MM.1S (cell line): ENCODE measurements at regions not wholly inside any gene's neighbourhood (a gene's known extent, or its start where the extent isn't known, plus 50 kb on each side); places are given as distances from the start of the nearest gene placed in this dataset.

Experiments
- EZH2 ChIP-seq: fragments of 300-600 bp; sonication (generic); optimal IDR thresholded peaks from 2 replicates; pipeline ENCODE3; 2017; ENCODE audit warnings: low read depth, mild to moderate bottlenecking, antibody characterized with exemption, low read length, mixed read lengths
- EZH2phosphoT487 ChIP-seq: fragments of 300-600 bp; sonication (generic); IDR thresholded peaks from 2 replicates; pipeline ENCODE4 v1.6.1; 2018; ENCODE audit warnings: antibody characterized with exemption, low read length
- TF ChIP-seq, protein P1 (sequence below): fragments of 300-600 bp; sonication (generic); IDR thresholded peaks from 2 replicates; pipeline ENCODE4 v1.5.1; 2016; ENCODE audit warnings: antibody characterized with exemption, low read length, mixed read lengths

DNA sequence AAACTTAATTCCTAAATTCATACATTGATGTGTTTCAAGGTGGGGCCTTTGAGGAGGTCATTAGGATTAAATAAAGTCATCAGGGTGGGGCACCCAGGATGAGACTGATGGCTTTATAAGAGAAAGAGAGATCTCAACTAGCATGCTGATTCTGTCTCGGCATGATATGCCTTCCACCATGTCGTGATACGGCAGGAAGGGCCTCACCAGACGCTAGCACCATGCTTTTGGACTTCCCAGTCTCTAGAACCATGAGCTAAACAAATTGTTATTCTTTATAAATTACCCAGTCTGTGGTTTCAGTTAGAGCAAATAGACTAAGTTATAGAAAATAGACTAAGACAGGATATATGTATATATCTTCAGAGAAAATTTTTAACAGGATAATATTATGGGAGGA lies 759.6 kb downstream of the MED13L start:
- TF ChIP-seq, protein P1, sequence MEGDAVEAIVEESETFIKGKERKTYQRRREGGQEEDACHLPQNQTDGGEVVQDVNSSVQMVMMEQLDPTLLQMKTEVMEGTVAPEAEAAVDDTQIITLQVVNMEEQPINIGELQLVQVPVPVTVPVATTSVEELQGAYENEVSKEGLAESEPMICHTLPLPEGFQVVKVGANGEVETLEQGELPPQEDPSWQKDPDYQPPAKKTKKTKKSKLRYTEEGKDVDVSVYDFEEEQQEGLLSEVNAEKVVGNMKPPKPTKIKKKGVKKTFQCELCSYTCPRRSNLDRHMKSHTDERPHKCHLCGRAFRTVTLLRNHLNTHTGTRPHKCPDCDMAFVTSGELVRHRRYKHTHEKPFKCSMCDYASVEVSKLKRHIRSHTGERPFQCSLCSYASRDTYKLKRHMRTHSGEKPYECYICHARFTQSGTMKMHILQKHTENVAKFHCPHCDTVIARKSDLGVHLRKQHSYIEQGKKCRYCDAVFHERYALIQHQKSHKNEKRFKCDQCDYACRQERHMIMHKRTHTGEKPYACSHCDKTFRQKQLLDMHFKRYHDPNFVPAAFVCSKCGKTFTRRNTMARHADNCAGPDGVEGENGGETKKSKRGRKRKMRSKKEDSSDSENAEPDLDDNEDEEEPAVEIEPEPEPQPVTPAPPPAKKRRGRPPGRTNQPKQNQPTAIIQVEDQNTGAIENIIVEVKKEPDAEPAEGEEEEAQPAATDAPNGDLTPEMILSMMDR = no peak
- no peak for TF ChIP-seq EZH2
- no peak for TF ChIP-seq EZH2phosphoT487
